LNCaP clone FGC (cell line): ENCODE measurements at regions not wholly inside any gene's neighbourhood (a gene's known extent, or its start where the extent isn't known, plus 50 kb on each side); places are given as distances from the start of the nearest gene placed in this dataset.
A peak's percentile ranks its signal among the peaks of the same experiment; 100 is the strongest.
"Not testable (repeated sequence)": the region's sequence is repeated elsewhere in the genome, so short reads cannot be mapped to it uniquely, and the experiment has no call there.

ENCODE experiments used
- DNase-seq: peaks from one replicate; pipeline ENCODE4 v3.0.0-alpha.2; 2011; ENCODE audit warnings: low read depth
- H3K4me3 ChIP-seq: 2 replicates; pipeline ENCODE4 v1.5.1; 2011; ENCODE audit warnings: mild to moderate bottlenecking, low read depth, low read length, control low read depth
- CTCF ChIP-seq: IDR thresholded peaks from 2 replicates; pipeline ENCODE4 v1.5.1; 2012; ENCODE audit warnings: mild to moderate bottlenecking; ENCODE audit not compliant: control insufficient read depth, insufficient read depth; ENCODE audit errors: extremely low read depth

- DNase-seq, result no peak
- no peak for TF ChIP-seq CTCF
These were observed 315.6 kb upstream of the B3GAT1 start for GRCh38 chr11:134727636-134728035.

DNA sequence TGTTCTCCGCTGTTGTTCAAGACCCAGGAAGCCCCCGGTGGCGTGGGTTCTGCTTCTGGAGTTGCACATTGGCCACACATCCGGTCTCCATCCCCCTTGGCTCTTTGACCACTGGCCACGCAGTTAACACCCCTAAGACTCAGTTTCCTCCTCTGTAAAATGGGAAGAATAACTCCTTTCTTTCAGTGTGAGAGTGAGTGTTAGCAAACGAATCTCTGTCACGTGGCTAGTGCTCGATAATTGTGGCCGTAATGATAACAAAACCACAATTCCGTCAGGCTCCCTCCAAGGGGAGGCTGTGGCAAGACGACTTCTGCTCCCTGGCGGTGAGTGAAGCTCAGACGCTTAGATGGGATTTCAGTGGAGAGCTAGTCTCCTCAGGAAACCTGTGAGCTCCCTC is 315.2 kb upstream of the B3GAT1 start:
- TF ChIP-seq CTCF, result no peak
- H3K4me3 ChIP-seq, result no peak overlapping the region
- no peak for DNase-seq

More at GRCh38 chr11:134727636-134728035, 315.6 kb upstream of the B3GAT1 start:
- H3K4me3 ChIP-seq, result no peak overlapping the region

DNA sequence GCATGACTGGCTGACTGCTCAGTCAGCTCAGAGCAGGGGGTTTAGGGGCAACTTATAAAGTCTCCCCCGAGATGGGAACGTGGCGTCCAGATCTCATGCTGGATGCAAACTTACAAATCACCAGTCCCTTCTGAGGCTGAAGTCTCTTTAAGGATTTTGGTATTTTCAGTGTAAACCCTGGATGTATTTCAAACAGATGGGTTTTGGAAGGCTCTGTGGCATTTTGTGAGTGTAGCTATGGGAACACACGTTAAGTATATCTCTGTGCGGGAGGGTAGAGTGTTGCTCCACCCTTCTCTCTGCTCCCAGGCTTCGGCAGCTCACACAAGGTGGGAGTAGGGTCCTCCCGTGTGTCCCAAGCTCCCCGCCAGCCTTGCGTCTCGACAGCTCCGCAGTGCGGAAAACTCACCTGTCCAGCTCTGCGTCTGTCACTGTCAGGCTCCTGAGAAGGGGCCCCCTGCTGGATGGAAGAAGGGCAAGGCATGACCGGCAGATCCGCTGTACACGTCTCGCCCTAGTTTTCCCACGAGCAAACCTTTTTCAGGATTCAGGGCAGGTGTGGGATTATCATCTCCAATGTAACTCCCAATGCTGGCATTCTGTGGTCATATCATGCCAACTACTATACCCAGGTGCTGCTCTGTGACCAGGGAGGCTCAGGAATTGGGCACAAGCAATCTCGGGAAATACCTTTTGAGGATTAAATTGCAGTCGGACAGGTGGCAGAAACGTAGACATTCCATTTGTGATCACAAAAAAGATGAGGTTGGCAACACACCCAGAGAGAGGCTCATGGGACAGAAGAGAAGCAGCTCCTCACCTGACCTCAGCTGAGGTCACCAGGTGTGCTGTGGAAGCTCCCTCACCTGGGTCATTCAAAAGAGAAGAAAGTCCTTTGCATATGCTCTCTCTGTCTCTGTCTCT is 313.9 kb upstream of the B3GAT1 start:
- no peak overlapping the region for H3K4me3 ChIP-seq
- DNase-seq, result peak; percentile 34
- peak; percentile 93 for TF ChIP-seq CTCF

- no peak for DNase-seq
These were observed 313.2 kb upstream of the B3GAT1 start for GRCh38 chr11:134725211-134725610.

DNA sequence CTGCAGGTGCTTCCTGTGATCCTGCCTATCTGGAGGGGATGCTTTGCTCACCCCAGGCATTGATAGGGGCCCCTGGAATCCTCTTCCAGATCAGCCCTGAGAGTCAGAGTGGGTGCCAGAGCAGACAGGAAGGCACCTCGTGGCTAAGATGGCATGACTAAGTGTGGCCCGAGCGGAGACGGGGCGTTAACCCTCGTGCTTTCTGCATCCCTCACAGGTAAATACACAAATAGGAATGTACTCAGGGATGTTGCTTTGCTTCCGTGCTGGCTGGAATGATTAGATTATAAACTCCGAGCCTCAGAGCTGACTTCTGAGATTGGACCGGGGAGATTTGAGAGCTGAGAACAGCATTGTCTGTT is 312.7 kb upstream of the B3GAT1 start:
- no peak for TF ChIP-seq CTCF
- H3K4me3 ChIP-seq, result no peak overlapping the region
- DNase-seq, result no peak

More at GRCh38 chr11:134725211-134725610, 313.2 kb upstream of the B3GAT1 start:
- TF ChIP-seq CTCF, result no peak
- no peak overlapping the region for H3K4me3 ChIP-seq

- H3K4me3 ChIP-seq, result no peak overlapping the region
- no peak for DNase-seq
- no peak for TF ChIP-seq CTCF
These were observed 312.2 kb upstream of the B3GAT1 start for GRCh38 chr11:134724106-134724778.

- DNase-seq, H3K4me3 ChIP-seq: not testable (repeated sequence)
These were observed 308.6 kb upstream of the B3GAT1 start for GRCh38 chr11:134720691-134721070.

- H3K4me3 ChIP-seq, DNase-seq: not testable (repeated sequence)
These were observed 308.1 kb upstream of the B3GAT1 start for GRCh38 chr11:134719940-134720690.
